Fibroblast of the aortic adventitia (primary cell): ENCODE measurements at regions not wholly inside any gene's neighbourhood (a gene's known extent, or its start where the extent isn't known, plus 50 kb on each side); places are given as distances from the start of the nearest gene placed in this dataset.
A peak's percentile ranks its signal among the peaks of the same experiment; 100 is the strongest.

Source experiments
- DNase-seq: peaks from one replicate; pipeline ENCODE4 v3.0.0-alpha.2; 2010; ENCODE audit warnings: low read depth
- H3K4me3 ChIP-seq: 2 replicates; pipeline ENCODE4 v1.5.1; 2011; ENCODE audit warnings: low read depth, mild to moderate bottlenecking, control low read depth, low read length, moderate library complexity
- CTCF ChIP-seq: IDR thresholded peaks from 2 replicates; pipeline ENCODE4 v1.5.1; 2011; ENCODE audit warnings: mild to moderate bottlenecking, low read length, control low read depth, inconsistent platforms; ENCODE audit not compliant: insufficient read depth

- no peak for TF ChIP-seq CTCF
- no peak for DNase-seq
Observed at GRCh38 chr12:20237091-20237490, 131.2 kb upstream of the PDE3A start.

DNA sequence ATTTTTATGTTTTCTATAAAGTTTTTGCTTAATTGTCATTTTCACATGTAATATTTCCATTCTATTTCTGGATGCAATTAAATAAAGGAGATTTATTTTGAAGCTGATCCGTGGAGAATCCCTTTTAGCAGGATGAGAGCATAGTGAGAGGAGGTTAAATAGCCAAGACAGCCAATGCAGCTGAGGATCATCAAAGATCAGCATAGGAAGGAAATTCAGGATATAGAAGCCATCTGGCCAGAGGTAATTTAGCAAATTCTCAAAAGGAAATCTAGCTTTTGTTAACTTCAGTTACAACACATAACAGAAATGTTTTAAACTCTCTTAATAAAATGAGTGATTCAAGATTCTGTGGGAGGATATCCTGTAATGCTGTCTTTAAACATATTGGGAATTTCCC is 122.8 kb upstream of the PDE3A start:
- no peak for DNase-seq
- no peak overlapping the region for H3K4me3 ChIP-seq
- TF ChIP-seq CTCF = no peak

More at GRCh38 chr12:20237091-20237490, 131.2 kb upstream of the PDE3A start:
- no peak overlapping the region for H3K4me3 ChIP-seq

DNA sequence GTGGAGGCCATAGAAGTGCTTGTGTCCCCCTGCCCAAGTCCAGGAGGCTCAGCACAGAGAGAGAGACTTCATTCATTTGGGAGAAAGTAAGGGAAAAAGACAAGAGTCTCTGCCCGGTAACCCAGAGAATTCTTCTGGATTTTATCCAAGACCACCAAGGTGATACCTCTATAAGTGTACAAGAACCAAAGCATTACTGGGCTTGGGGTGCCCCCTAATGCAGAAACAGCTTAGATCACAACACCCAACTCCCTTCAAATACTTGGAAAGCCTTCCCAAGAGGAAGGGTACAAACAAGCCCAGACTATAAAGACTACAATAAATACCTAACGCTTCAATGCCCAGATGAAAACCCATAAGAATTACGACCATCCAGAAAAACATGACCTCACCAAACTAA is 119.7 kb upstream of the PDE3A start:
- H3K4me3 ChIP-seq = no peak overlapping the region
- TF ChIP-seq CTCF = no peak
- DNase-seq = no peak

- no peak overlapping the region for H3K4me3 ChIP-seq
- TF ChIP-seq CTCF = no peak
- no peak for DNase-seq
Observed at GRCh38 chr12:20250761-20251160, 117.6 kb upstream of the PDE3A start.

DNA sequence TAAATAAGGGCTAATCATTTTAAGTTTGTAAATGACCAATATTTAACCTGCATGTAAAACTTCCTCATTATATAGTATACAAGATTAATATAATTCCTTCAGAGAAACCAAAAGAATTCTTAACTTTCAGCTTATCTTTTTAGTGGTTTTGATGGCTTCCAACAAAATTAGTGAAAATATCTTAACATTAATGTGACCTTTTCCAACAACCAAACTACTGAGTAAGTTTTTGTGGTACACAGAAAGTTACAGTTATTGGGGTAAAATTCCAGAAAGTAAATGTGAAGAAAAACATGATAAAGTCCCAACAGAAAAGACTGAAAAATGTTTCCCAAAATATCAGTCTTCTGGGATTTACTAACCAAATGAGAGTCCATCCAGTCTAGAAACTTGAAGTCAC is 111.0 kb upstream of the PDE3A start:
- no peak for DNase-seq

DNA sequence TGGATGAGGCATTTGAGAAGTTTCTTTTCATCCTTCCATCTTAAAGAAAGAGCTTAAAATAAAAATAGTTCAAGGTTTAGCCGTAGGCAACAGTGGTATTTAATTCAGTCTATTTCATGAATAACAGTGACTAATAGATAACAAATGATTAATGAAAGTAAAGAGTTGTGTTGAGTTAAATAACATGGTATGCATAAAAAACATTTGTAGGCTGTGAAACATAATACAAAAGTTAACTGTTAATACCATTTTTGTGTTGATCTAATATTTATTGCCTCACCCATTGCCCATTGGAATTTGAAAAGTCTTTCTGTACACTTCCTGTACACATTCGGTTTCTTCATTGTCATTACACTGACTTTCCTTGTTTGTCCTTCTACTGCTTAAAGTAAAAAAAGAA is 108.6 kb upstream of the PDE3A start:
- DNase-seq = peak; percentile 17
- no peak overlapping the region for H3K4me3 ChIP-seq
- no peak for TF ChIP-seq CTCF

More for the DNA sequence above, 111.0 kb upstream of the PDE3A start:
- no peak for TF ChIP-seq CTCF
- H3K4me3 ChIP-seq = no peak overlapping the region

DNA sequence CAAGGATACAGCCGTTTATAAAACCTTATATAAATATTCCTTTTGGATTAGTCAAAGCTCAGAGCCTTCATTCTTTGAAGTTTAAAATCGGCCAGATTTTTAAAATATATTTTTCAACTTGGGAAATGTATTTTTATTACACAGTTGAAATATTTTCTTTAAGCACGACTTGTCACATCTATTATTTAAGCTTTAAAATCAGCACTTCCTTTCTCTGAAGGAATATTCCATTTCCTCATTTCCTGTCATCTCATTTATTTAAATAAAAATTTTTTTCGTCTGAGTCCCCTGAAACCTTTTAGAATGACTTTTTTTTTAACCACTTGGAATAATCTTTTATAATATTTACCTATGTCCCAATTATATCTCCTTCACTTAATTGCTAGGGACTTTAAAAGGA is 107.5 kb upstream of the PDE3A start:
- TF ChIP-seq CTCF = no peak
- H3K4me3 ChIP-seq = no peak overlapping the region
- DNase-seq = no peak
